ENCODE measurements at regions not wholly inside any gene's neighbourhood (a gene's known extent, or its start where the extent isn't known, plus 50 kb on each side); places are given as distances from the start of the nearest gene placed in this dataset.

DNA sequence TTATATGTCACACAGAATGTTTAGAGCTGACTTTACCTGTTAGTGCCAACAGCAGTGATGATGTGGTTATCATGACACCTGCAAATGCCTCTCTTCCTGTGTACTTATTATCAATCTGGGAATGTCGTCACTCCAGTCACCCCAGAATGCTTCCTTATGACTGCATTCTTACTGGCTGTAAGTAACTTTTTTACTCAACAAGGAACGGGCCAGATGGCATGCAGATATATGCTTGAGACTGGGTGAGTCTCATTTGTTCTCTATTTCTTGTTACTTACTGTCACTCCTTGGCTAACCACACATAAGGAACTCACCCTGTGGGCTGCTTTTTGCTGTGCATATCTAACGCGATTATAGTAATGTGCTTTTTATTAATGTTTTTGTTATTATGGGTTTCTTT, 385.5 kb upstream of the MEF2C start:
- Mint-ChIP-seq H3K27me3 (no peaks in the 10 kb centered on the region), H3K9me3 (no peaks in the 10 kb centered on the region), H3K4me3 (no peak overlapping the region), H3K36me3 (ENCODE audit: low read depth) (no peaks in the 10 kb centered on the region), H3K27ac (peak overlapping the region; percentile 42), H3K4me1 (ENCODE audit: low read depth) (peaks cover 30% of the 10 kb centered on the region)

DNA sequence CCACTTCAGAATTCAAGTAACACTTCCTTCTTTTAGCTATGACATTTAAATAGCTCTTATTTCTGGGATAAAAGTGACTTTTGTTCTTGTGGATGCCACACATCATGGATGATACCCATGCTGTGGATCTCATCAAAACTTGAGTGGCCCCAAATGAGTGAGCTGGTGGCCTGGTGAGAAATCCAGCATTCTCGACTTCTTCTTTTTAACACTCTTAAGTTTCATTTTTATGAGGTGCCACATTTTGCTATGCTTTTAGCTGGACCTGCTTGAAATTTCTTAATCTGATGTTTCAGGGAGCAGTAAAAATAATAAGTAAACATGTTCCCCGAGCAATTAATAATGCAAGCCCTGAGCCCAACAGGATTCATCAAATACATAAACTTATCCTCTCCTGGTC, 384.8 kb upstream of the MEF2C start:
- Mint-ChIP-seq H3K27ac (peak overlapping the region; percentile 6), H3K27me3 (no peaks in the 10 kb centered on the region), H3K4me3 (no peak overlapping the region), H3K4me1 (ENCODE audit: low read depth) (peaks cover 30% of the 10 kb centered on the region), H3K9me3 (no peaks in the 10 kb centered on the region), H3K36me3 (ENCODE audit: low read depth) (no peaks in the 10 kb centered on the region)

- no peaks in the 10 kb centered on the region for H3K36me3 Mint-ChIP-seq (ENCODE audit: low read depth)
- no peak overlapping the region for H3K4me3 Mint-ChIP-seq
- no peaks in the 10 kb centered on the region for H3K27me3 Mint-ChIP-seq
- no peaks in the 10 kb centered on the region for H3K9me3 Mint-ChIP-seq
- H3K27ac Mint-ChIP-seq, result no peak overlapping the region
- H3K4me1 Mint-ChIP-seq (ENCODE audit: low read depth), result peaks cover 16% of the 10 kb centered on the region
Measured at GRCh38 chr5:89265511-89266179, 382.7 kb upstream of the MEF2C start.

DNA sequence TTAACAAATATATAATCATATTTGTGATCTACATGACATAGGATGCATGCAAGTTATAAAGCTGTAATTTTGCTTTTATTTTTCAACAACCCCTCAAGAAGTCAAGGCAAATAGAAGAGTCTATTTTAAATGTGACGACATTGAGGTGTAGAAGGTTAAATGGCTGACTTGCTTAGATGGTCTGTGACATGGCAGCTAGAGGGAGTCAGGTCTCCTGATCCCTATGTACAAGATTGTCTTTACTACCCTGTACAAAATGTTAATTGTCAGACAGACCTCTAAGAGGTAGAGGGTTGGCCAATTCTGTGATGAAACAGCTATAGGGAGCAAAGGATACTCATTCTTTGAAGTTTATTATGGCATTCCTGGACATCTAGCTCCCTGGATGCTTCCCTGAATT, 380.9 kb upstream of the MEF2C start:
- no peaks in the 10 kb centered on the region for H3K9me3 Mint-ChIP-seq
- H3K4me3 Mint-ChIP-seq, result no peak overlapping the region
- H3K27ac Mint-ChIP-seq, result no peak overlapping the region
- no peaks in the 10 kb centered on the region for H3K27me3 Mint-ChIP-seq
- H3K36me3 Mint-ChIP-seq (ENCODE audit: low read depth), result no peaks in the 10 kb centered on the region
- peaks cover 13% of the 10 kb centered on the region for H3K4me1 Mint-ChIP-seq (ENCODE audit: low read depth)

GRCh38 chr5:89262030-89262429, 379.0 kb upstream of the MEF2C start:
- H3K4me1 Mint-ChIP-seq (ENCODE audit: low read depth), result peaks cover 3% of the 10 kb centered on the region
- H3K9me3 Mint-ChIP-seq, result no peaks in the 10 kb centered on the region
- H3K36me3 Mint-ChIP-seq (ENCODE audit: low read depth), result no peaks in the 10 kb centered on the region
- H3K4me3 Mint-ChIP-seq, result no peak overlapping the region
- no peaks in the 10 kb centered on the region for H3K27me3 Mint-ChIP-seq
- no peak overlapping the region for H3K27ac Mint-ChIP-seq

DNA sequence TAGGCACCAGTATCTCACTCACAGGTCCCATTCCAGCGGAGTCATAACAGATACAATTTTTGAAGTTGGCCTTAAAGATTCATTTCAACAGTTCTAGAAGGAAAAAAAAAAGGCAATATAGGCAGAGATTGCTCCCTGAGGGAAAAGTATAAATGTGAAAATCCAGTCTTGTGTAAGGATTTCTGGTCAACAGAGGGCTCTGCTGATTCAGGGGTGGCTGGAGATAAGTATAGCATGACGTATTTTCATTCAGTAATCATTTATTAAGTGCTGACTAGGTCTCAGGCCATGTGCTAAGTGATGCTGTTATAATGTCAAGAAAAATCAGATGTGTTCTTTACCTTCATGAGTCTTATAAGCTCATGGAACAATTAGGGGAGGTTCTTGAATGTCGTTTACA, 377.3 kb upstream of the MEF2C start:
- H3K36me3 Mint-ChIP-seq (ENCODE audit: low read depth), result no peaks in the 10 kb centered on the region
- H3K27ac Mint-ChIP-seq, result no peak overlapping the region
- peaks cover 3% of the 10 kb centered on the region for H3K4me1 Mint-ChIP-seq (ENCODE audit: low read depth)
- no peaks in the 10 kb centered on the region for H3K27me3 Mint-ChIP-seq
- H3K4me3 Mint-ChIP-seq, result no peak overlapping the region
- no peaks in the 10 kb centered on the region for H3K9me3 Mint-ChIP-seq

DNA sequence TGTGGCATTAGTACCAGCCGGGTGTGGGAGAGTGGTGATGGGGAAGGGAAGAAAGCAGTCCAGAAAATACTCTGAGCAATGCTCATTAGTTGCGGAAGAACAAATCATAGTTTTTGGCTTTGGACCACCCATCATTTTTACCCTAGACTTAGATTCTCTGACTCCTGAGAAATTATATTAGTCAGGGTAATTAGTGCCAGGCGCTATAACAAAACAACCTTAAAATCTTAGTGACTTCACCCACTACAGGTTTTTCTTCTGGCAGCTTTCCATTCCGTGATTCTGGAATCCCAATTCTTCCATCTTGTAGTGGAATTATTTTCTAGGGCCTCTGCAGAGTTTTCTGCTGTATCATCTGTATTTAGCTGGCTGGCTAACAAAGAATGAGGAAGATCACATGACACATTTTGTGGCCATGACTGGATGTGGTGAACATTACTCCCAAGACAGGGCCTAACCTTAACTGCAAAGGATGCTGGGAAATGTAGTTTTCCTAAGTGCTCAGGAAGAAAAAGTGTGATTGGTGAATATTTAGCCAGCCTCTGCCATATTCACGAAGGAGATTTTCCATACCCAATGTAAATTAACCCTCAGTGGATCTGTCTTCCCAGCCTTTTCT, 373.0 kb upstream of the MEF2C start:
- Mint-ChIP-seq H3K4me3 (no peak overlapping the region), H3K27me3 (peaks cover 5% of the 10 kb centered on the region), H3K9me3 (no peaks in the 10 kb centered on the region), H3K27ac (no peak overlapping the region), H3K4me1 (ENCODE audit: low read depth) (peaks cover 3% of the 10 kb centered on the region), H3K36me3 (ENCODE audit: low read depth) (no peaks in the 10 kb centered on the region)

GRCh38 chr5:89253666-89254352, 370.8 kb upstream of the MEF2C start:
- H3K9me3 Mint-ChIP-seq, result no peaks in the 10 kb centered on the region
- no peaks in the 10 kb centered on the region for H3K4me1 Mint-ChIP-seq (ENCODE audit: low read depth)
- no peak overlapping the region for H3K27ac Mint-ChIP-seq
- H3K4me3 Mint-ChIP-seq, result no peak overlapping the region
- H3K36me3 Mint-ChIP-seq (ENCODE audit: low read depth), result no peaks in the 10 kb centered on the region
- H3K27me3 Mint-ChIP-seq, result peaks cover 5% of the 10 kb centered on the region

GRCh38 chr5:89246864-89247263, 363.9 kb upstream of the MEF2C start:
- Mint-ChIP-seq H3K27ac (no peak overlapping the region), H3K4me3 (no peak overlapping the region), H3K4me1 (ENCODE audit: low read depth) (peaks cover 6% of the 10 kb centered on the region), H3K27me3 (peaks cover 3% of the 10 kb centered on the region), H3K36me3 (ENCODE audit: low read depth) (no peaks in the 10 kb centered on the region), H3K9me3 (no peaks in the 10 kb centered on the region)

DNA sequence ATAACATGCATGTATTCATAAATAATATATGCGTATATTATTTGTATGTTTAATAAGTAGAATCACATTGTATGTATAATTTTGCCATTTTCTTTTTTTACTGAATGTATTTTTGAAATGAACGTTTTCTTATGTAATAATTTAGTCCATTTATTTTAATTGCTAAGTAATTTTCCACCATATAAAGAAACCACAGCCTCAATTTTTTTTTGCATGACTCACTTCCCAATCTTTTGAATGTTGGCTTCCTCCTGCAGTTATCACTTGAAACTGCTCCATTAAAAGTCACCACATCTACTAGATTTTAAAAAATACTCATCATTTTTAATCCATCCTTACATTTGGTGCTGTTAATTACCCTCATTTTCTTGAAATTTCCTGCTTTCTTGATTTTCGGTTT, 363.3 kb upstream of the MEF2C start:
- Mint-ChIP-seq H3K9me3 (no peaks in the 10 kb centered on the region), H3K36me3 (ENCODE audit: low read depth) (no peaks in the 10 kb centered on the region)

DNA sequence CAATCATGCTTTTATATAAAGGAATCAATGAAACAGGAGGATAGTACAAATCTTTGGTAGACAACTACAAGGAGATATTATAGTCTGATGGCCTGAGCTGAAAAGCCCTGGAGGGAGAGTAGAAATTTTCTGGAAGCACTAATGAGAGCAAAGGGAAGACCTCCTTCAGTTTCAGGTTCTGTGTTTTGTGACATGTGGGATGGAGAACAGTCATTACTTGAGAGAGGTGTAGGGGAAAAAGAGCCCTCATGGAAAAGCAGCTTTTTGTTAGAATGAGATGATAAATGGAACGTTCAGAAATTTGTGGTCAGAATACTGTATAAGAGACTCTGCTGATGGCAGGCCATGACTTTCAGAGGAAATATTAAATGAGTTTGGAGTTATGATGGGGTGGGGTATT, 360.6 kb upstream of the MEF2C start:
- no peaks in the 10 kb centered on the region for H3K36me3 Mint-ChIP-seq (ENCODE audit: low read depth)
- H3K27ac Mint-ChIP-seq, result no peak overlapping the region

More for the DNA sequence above, 363.3 kb upstream of the MEF2C start:
- no peak overlapping the region for H3K4me3 Mint-ChIP-seq
- H3K4me1 Mint-ChIP-seq (ENCODE audit: low read depth), result peaks cover 6% of the 10 kb centered on the region
- no peak overlapping the region for H3K27ac Mint-ChIP-seq
- H3K27me3 Mint-ChIP-seq, result no peaks in the 10 kb centered on the region

DNA sequence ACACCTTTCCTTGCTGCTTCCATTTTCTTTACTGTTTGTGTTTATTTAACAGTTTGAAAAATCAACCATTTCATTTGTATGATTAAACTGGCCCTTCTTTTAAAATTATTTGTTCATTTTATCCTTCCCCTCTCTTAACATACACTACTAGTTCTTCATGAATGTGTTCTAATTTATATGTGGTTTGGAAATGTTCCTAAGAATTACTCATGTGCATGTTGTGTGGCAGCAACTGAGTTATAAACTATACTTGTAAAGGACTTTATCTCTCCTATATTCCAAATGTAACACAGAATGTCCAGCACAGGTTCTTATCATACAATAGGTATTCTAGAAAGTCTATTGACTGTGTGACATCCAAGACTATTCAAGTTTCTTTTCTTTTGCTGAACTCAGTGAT, 358.2 kb upstream of the MEF2C start:
- Mint-ChIP-seq H3K9me3 (peaks cover 4% of the 10 kb centered on the region), H3K27me3 (no peaks in the 10 kb centered on the region), H3K36me3 (ENCODE audit: low read depth) (no peaks in the 10 kb centered on the region), H3K4me3 (no peak overlapping the region), H3K4me1 (ENCODE audit: low read depth) (no peaks in the 10 kb centered on the region), H3K27ac (no peak overlapping the region)

More for the DNA sequence above, 360.6 kb upstream of the MEF2C start:
- Mint-ChIP-seq H3K9me3 (peaks cover 4% of the 10 kb centered on the region), H3K27me3 (no peaks in the 10 kb centered on the region), H3K4me3 (no peak overlapping the region), H3K4me1 (ENCODE audit: low read depth) (peaks cover 6% of the 10 kb centered on the region)

DNA sequence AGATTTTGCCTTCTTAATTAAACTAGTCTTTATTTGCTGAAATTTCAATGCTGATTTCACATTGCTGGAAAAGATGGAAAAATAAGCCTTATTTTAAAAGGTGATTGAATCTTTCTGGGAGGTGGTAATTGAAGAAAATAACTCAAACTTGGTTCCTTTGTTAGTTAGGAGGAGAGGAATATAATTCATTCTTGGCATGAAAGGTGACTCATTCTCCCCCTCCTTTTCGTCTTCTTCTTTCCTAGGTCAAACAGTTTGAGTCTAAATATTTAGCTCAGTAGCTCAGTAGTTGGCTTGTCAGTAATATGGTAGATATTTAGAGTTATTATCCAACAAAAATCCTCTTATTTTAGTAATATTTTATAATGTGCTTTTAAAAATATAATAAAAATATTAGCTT, 353.9 kb upstream of the MEF2C start:
- H3K9me3 Mint-ChIP-seq, result peaks cover 4% of the 10 kb centered on the region
- no peaks in the 10 kb centered on the region for H3K36me3 Mint-ChIP-seq (ENCODE audit: low read depth)
- H3K27ac Mint-ChIP-seq, result no peak overlapping the region
- no peak overlapping the region for H3K4me3 Mint-ChIP-seq
- no peaks in the 10 kb centered on the region for H3K27me3 Mint-ChIP-seq
- peaks cover 5% of the 10 kb centered on the region for H3K4me1 Mint-ChIP-seq (ENCODE audit: low read depth)

GRCh38 chr5:89233462-89233861, 350.5 kb upstream of the MEF2C start:
- H3K4me3 Mint-ChIP-seq, result no peak overlapping the region
- no peaks in the 10 kb centered on the region for H3K9me3 Mint-ChIP-seq
- no peaks in the 10 kb centered on the region for H3K36me3 Mint-ChIP-seq (ENCODE audit: low read depth)
- no peaks in the 10 kb centered on the region for H3K27me3 Mint-ChIP-seq
- H3K4me1 Mint-ChIP-seq (ENCODE audit: low read depth), result peaks cover 8% of the 10 kb centered on the region
- H3K27ac Mint-ChIP-seq, result no peak overlapping the region

GRCh38 chr5:89232139-89232603, 349.2 kb upstream of the MEF2C start:
- H3K4me1 Mint-ChIP-seq (ENCODE audit: low read depth), result peaks cover 8% of the 10 kb centered on the region
- H3K27ac Mint-ChIP-seq, result no peak overlapping the region
- H3K9me3 Mint-ChIP-seq, result peaks cover under 1% of the 10 kb centered on the region

More at GRCh38 chr5:89232139-89232603, 349.2 kb upstream of the MEF2C start:
- Mint-ChIP-seq H3K4me3 (no peak overlapping the region), H3K27me3 (no peaks in the 10 kb centered on the region), H3K36me3 (ENCODE audit: low read depth) (no peaks in the 10 kb centered on the region)
